ENCODE measurements at regions not wholly inside any gene's neighbourhood (a gene's known extent, or its start where the extent isn't known, plus 50 kb on each side); places are given as distances from the start of the nearest gene placed in this dataset.

DNA sequence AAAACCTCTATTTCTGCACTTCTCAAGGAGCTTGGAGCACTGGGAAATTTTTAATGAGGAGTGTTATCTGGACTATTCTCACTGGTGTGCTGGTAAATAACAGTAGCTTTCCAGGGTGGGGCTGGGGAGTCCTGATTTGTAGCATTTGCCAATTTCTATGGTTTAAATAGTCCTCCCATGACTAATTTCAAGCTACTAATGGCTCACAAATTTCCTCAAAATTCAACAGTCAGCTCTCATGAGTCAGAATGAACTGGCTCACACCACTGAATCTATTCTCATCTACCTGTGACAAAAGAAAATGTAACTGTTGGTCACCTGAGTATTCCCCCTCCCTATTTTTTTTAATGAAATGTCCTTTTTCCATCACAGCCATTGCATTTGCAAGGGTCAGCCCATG, 449.6 kb downstream of the KIF16B start:
- no peak for DNase-seq
- H3K9me3 ChIP-seq, result peaks cover 0 to 3% (median 0%) of the 10 kb centered on the region in 4 donors
- no peaks in the 10 kb centered on the region for H3K4me1 ChIP-seq

DNA sequence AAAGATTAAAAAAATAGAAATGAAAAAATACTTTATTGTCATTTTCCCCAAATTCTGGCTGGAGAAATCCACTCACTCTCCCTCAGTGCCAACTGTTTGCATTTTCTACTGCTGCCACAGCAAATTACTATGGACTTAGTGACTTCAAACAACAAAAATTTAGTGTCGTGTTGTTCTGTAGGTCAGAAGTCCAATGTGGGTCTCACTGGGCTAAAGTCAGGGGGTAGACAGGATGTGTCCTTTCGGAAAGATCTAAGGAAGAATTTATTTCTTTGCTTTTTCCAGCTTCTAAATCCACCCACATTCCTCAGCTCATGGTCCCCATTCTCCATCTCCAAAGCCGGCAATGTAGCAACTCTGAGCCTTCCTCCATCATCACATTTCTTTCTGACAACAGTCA, 453.3 kb downstream of the KIF16B start:
- no peak for TF ChIP-seq POLR2AphosphoS5 (IDR thresholded peaks at IDR 0.05)
- TF ChIP-seq, protein P1, sequence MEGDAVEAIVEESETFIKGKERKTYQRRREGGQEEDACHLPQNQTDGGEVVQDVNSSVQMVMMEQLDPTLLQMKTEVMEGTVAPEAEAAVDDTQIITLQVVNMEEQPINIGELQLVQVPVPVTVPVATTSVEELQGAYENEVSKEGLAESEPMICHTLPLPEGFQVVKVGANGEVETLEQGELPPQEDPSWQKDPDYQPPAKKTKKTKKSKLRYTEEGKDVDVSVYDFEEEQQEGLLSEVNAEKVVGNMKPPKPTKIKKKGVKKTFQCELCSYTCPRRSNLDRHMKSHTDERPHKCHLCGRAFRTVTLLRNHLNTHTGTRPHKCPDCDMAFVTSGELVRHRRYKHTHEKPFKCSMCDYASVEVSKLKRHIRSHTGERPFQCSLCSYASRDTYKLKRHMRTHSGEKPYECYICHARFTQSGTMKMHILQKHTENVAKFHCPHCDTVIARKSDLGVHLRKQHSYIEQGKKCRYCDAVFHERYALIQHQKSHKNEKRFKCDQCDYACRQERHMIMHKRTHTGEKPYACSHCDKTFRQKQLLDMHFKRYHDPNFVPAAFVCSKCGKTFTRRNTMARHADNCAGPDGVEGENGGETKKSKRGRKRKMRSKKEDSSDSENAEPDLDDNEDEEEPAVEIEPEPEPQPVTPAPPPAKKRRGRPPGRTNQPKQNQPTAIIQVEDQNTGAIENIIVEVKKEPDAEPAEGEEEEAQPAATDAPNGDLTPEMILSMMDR (IDR thresholded peaks at IDR 0.05), result no peak
- WGBS, 2 donors, result 89 to 92% methylated on average over 3 of the region's 3 CpGs
- H3K27me3 ChIP-seq, result no peaks in the 10 kb centered on the region
- DNase-seq, result no peak
- peaks cover 0 to 5% (median 2%) of the 10 kb centered on the region in 4 donors for H3K4me1 ChIP-seq
- no peaks in the 10 kb centered on the region for H3K9me3 ChIP-seq
- no peak overlapping the region for H3K27ac ChIP-seq
- no peak for ATAC-seq (ENCODE audit: low FRiP score in 2 of 2)
- H3K36me3 ChIP-seq, result no peaks in the 10 kb centered on the region
- no peak overlapping the region for H3K4me3 ChIP-seq

More for the DNA sequence above, 449.6 kb downstream of the KIF16B start:
- TF ChIP-seq, protein P1 (IDR thresholded peaks at IDR 0.05), result no peak
- TF ChIP-seq POLR2AphosphoS5 (IDR thresholded peaks at IDR 0.05) (no peak), POLR2A (IDR thresholded peaks at IDR 0.05) (no peak), EP300 (IDR thresholded peaks at IDR 0.05) (no peak)
- H3K36me3 ChIP-seq, result no peaks in the 10 kb centered on the region
- ATAC-seq (ENCODE audit: low FRiP score in 2 of 2), result no peak
- no peaks in the 10 kb centered on the region for H3K27me3 ChIP-seq
- no peak overlapping the region for H3K27ac ChIP-seq
- no peak overlapping the region for H3K4me3 ChIP-seq

DNA sequence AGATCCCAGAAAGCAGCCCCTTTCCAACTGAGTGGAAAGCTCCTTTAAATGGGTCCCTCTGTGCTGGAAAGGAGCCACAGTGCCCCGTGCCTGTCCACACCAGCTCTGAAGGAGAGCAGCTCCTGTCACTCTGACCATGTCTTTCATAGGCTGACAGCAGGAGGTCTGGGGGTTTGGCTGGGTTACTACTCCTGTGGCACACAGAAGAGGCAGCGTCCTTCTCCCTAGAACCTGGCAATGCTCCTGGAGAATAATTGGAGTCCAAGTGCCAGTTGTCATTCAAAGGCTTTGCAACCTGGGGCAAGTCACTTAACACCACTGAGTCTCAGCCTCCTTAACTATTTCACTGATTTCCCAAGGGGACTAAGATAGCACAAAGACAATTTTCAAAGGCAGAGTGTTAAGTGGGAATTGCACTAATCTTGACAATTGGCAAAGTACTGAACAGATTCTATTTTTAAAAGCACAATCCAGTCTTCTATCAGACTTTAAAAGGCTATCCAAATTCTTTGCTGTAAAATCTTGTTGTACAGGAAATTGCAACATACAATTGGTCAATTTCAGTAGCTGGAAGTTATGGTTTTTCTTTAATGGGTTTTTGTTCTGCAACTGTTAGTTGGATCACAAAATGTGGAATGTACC, 457.2 kb downstream of the KIF16B start:
- ATAC-seq (ENCODE audit: low FRiP score in 2 of 2) (no peak), DNase-seq (no peak)
- Histone ChIP-seq H3K27me3 (no peaks in the 10 kb centered on the region), H3K4me1 (peaks cover 0 to 5% (median 2%) of the 10 kb centered on the region in 4 donors), H3K9me3 (no peaks in the 10 kb centered on the region), H3K4me3 (no peak overlapping the region), H3K36me3 (no peaks in the 10 kb centered on the region), H3K27ac (no peak overlapping the region)
- TF ChIP-seq POLR2A (IDR thresholded peaks at IDR 0.05) (no peak), EP300 (IDR thresholded peaks at IDR 0.05) (no peak), POLR2AphosphoS5 (IDR thresholded peaks at IDR 0.05) (no peak)
- TF ChIP-seq, protein P1 (IDR thresholded peaks at IDR 0.05), result no peak
- 47 to 48% methylated on average over 2 of the region's 2 CpGs for WGBS, 2 donors

DNA sequence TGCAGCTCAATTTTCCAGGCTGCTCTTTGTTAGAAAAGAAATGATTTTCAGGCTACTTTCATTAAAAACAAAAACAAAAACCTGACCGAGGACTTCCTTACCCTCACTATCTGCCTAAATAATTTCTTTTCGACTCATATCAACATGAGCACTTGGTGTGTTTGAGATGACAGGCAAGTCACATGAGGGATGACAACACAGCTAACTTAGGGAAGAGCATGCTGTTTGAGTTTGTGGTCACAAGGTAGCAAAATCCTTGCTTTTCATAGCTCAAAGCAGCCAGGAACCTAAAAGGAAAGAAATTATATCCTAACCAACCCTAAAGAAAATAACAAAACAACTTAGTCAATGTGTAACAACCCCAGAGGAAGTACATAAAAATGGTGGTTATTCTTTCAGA, 459.5 kb downstream of the KIF16B start:
- no peaks in the 10 kb centered on the region for H3K27me3 ChIP-seq
- H3K4me3 ChIP-seq, result no peak overlapping the region
- H3K36me3 ChIP-seq, result no peaks in the 10 kb centered on the region
- no peaks in the 10 kb centered on the region for H3K9me3 ChIP-seq
- TF ChIP-seq EP300 (IDR thresholded peaks at IDR 0.05) (no peak), POLR2AphosphoS5 (IDR thresholded peaks at IDR 0.05) (no peak), POLR2A (IDR thresholded peaks at IDR 0.05) (no peak)
- TF ChIP-seq, protein P1 (IDR thresholded peaks at IDR 0.05), result no peak
- no peak for DNase-seq
- no peak overlapping the region for H3K27ac ChIP-seq
- ATAC-seq (ENCODE audit: low FRiP score in 2 of 2), result no peak
- peaks cover 0 to 5% (median 2%) of the 10 kb centered on the region in 4 donors for H3K4me1 ChIP-seq
- 73 to 89% methylated on average over 2 of the region's 2 CpGs for WGBS, 2 donors

DNA sequence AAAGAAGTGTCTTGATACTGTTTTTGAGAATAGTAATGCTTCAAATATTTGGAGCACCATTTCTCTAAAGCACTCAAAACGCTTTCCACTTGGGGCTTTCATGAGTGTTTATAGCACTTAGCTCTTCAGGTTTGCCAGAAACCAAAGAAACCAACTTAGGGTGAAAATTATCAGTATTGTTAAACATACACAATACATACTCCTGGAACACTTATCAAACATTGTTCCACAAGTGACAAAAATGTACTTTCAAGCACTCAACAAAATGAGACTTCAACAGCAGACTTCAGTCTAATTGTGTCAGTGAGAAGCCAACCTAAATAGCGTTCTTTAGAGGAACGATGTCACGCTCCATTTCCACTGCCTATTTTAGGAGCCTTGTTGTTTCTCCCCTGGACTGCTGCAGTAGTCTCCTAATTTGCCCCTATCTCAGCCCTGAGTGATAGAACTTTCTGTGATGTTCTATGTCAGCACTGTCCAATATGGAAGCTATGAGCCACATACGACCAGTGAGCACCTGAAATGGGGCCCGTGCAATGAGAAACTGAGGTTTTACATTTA, 461.3 kb downstream of the KIF16B start:
- Histone ChIP-seq H3K27me3 (no peaks in the 10 kb centered on the region), H3K4me1 (peaks cover 0 to 5% (median 2%) of the 10 kb centered on the region in 4 donors), H3K36me3 (no peaks in the 10 kb centered on the region), H3K27ac (no peak overlapping the region), H3K9me3 (no peaks in the 10 kb centered on the region), H3K4me3 (no peak overlapping the region)
- ATAC-seq (ENCODE audit: low FRiP score in 2 of 2), result no peak
- 69 to 85% methylated on average over 6 of the region's 6 CpGs for WGBS, 2 donors
- TF ChIP-seq POLR2AphosphoS5 (IDR thresholded peaks at IDR 0.05) (no peak), POLR2A (IDR thresholded peaks at IDR 0.05) (no peak), EP300 (IDR thresholded peaks at IDR 0.05) (no peak)
- TF ChIP-seq, protein P1 (IDR thresholded peaks at IDR 0.05), result no peak
- no peak for DNase-seq

Data from upper lobe of left lung (tissue), 6 donors.